NCI-H2196 (cell line): ENCODE measurements at regions not wholly inside any gene's neighbourhood (a gene's known extent, or its start where the extent isn't known, plus 50 kb on each side); places are given as distances from the start of the nearest gene placed in this dataset.

Experiments
- DNase-seq: peaks from one replicate; lab custom pipeline; 2025; ENCODE audit not compliant: unreplicated experiment; lab: John Stamatoyannopoulos, UW

- no peak for DNase-seq
Measured at GRCh38 chr20:24790746-24791283, 158.3 kb upstream of the CST7 start.

- no peak for DNase-seq
Measured at GRCh38 chr20:24791953-24792352, 157.1 kb upstream of the CST7 start.

- DNase-seq = no peak
Measured at GRCh38 chr20:24792641-24793495, 156.2 kb upstream of the CST7 start.

- no peak for DNase-seq
Measured at GRCh38 chr20:24795436-24795835, 153.6 kb upstream of the CST7 start.

- no peak for DNase-seq
Measured at GRCh38 chr20:24796236-24796635, 152.8 kb upstream of the CST7 start.

GRCh38 chr20:24797113-24797512, 152.0 kb upstream of the CST7 start:
- DNase-seq = no peak

- DNase-seq = no peak
Measured at GRCh38 chr20:24797745-24798655, 151.1 kb upstream of the CST7 start.

GRCh38 chr20:24798930-24799705, 150.0 kb upstream of the CST7 start:
- DNase-seq = no peak

- DNase-seq = no peak
Measured at GRCh38 chr20:24799971-24800580, 149.0 kb upstream of the CST7 start.

- DNase-seq = no peak
Measured at GRCh38 chr20:24802286-24802820, 146.7 kb upstream of the CST7 start.

- DNase-seq = no peak
Measured at GRCh38 chr20:24804481-24805206, 144.4 kb upstream of the CST7 start.

GRCh38 chr20:24805456-24806238, 143.4 kb upstream of the CST7 start:
- DNase-seq = no peak

GRCh38 chr20:24806705-24807676, 142.1 kb upstream of the CST7 start:
- no peak for DNase-seq

GRCh38 chr20:24808616-24809015, 140.5 kb upstream of the CST7 start:
- no peak for DNase-seq

- DNase-seq = no peak
Measured at GRCh38 chr20:24809606-24810005, 139.5 kb upstream of the CST7 start.

- no peak for DNase-seq
Measured at GRCh38 chr20:24810676-24811407, 138.2 kb upstream of the CST7 start.

- DNase-seq = no peak
Measured at GRCh38 chr20:24812373-24812772, 136.7 kb upstream of the CST7 start.
